GM18907 (cell line): ENCODE measurements at regions not wholly inside any gene's neighbourhood (a gene's known extent, or its start where the extent isn't known, plus 50 kb on each side); places are given as distances from the start of the nearest gene placed in this dataset.

Source experiments
- ATAC-seq: cut with Tn5 transposase; IDR thresholded peaks from one replicate; pipeline ENCODE4 v1.9.1; 2021; ENCODE audit warnings: mild to moderate bottlenecking, moderate library complexity; ENCODE audit not compliant: unreplicated experiment

DNA sequence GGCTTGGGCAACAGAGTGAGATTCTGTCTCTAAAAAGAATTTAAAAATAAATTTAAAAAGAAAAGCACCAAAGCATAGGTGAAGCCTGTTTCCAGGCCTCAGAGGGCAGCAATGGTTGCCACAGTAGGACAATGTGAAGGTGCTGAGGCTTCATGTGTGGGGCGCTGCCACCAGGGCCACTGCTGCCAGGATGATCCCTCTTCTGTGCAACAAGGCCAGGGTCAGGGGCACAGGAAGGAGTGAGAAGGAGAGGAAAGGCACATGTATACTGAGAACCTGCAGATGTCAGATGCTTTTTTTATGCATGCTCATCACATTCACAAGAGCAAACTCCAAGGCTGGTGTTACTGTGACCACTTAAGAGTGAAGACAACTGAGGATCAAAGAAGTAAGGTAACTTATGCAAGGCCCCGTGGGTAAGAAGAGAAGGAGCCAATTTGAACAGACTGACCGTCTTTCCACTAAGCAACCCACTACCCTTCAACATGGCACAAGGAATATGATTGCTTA, 79.7 kb upstream of the ACKR3 start:
- no peak for ATAC-seq

GRCh38 chr2:236496340-236496739, 73.3 kb upstream of the ACKR3 start:
- no peak for ATAC-seq

- ATAC-seq, result no peak
Measured at GRCh38 chr2:236498369-236498768, 71.3 kb upstream of the ACKR3 start.

GRCh38 chr2:236499691-236500578, 69.7 kb upstream of the ACKR3 start:
- no peak for ATAC-seq

- no peak for ATAC-seq
Measured at GRCh38 chr2:236501026-236501425, 68.6 kb upstream of the ACKR3 start.

DNA sequence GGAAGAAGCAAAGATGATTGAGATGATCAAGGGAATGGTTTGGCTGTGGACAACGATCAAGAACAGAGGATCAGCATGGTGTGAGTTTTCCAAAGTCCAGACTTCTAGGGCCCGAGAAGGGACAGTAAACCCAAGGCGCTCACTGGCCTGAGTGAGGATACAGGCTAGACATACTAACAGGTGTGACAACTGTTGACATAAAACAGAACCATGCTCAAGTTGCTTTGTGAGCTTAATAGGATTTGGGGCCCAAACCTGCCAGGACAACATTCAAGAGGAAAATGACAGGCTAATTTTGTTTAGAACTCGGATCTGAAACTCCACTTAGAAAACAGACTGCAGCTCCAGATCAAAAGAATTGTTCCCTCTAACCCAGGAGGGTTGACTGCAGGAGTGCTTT, 68.1 kb upstream of the ACKR3 start:
- no peak for ATAC-seq

GRCh38 chr2:236503100-236503499, 66.5 kb upstream of the ACKR3 start:
- no peak for ATAC-seq

- no peak for ATAC-seq
Measured at GRCh38 chr2:236503583-236503982, 66.0 kb upstream of the ACKR3 start.

- no peak for ATAC-seq
Measured at GRCh38 chr2:236505041-236505440, 64.6 kb upstream of the ACKR3 start.

GRCh38 chr2:236505648-236506047, 64.0 kb upstream of the ACKR3 start:
- no peak for ATAC-seq

- no peak for ATAC-seq
Measured at GRCh38 chr2:236507393-236508085, 62.1 kb upstream of the ACKR3 start.

DNA sequence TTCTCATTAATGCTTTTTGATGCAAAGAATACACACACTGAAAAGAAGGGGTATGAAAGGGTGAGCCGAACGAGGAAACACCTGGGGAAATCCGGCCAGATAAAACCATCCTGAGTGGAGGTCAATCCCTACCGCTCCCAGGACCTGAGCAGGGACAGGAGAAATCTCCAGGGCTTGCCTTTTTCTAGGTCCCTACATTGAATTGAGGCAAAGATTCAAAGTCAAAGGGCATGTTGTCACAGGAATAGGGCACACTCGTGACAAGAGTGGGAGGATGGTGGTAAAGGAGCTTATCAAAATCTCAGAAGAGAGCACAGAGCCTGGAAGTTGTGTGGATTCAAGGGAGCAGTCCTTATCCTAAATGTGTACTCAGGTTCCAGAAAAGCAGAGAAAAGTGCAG, 61.2 kb upstream of the ACKR3 start:
- ATAC-seq, result no peak

GRCh38 chr2:236510034-236510433, 59.6 kb upstream of the ACKR3 start:
- ATAC-seq, result no peak

DNA sequence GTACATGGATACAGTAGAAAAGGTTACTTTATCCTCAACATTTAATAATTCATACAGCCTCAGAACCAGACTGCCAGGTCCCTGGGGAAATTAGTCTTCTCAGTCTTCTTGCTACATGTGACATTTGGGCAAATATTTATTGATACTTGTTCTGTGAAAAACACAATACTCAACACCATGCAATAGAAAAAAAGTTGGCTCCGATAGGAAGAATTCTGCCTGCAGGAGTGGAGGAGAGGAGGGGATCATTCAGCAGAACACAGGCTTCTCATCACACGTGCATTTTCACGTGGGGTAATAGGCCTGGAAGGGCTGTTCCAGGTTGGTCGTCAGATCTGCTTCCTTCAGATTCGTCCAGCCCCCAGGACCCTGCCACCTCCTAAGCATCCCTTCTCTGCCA, 58.4 kb upstream of the ACKR3 start:
- no peak for ATAC-seq

DNA sequence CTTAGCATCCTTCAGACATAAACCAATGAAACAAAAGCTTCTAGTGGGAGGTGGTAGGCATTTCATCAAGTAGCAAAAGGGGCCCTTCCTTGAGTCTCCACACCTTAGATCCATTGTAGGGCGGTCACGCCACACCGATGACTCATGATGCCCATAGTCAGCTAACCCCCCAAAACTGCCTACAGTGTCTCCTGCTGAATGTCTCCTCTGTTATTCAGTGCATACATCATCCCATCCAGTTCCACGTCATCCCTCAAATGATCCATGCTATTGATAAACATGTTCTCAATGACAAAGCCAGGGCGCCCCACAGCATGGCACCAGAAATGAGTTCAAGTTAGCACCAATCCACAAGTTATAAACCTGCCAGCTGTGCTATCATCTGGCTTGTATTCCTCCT, 57.4 kb upstream of the ACKR3 start:
- no peak for ATAC-seq

DNA sequence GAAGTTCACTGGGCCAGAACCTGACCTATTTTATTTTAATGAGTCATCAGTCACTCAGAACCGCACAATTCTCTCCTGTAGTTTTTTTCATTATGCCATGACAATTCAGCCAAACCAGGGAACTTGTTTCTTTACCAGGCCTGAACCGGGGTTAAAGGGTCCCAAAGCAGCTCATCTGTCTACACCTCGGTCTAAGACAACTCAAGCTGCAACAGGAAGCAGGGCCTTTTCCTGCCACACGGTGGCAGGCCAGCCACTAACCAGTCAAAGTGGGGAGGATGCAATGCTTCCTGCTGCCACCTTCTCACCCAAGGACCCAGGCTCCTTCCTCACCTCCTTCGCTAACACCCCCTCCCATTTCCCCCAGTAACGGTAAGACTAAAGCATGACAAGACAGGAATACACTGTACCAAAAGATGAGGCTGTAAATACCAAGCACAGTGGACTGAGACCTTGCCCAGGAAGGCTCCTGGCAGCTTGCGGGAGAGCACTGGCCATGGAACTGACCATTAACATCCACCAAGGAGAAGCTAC, 56.7 kb upstream of the ACKR3 start:
- ATAC-seq, result peak; percentile 84

GRCh38 chr2:236513956-236514355, 55.7 kb upstream of the ACKR3 start:
- ATAC-seq, result no peak

DNA sequence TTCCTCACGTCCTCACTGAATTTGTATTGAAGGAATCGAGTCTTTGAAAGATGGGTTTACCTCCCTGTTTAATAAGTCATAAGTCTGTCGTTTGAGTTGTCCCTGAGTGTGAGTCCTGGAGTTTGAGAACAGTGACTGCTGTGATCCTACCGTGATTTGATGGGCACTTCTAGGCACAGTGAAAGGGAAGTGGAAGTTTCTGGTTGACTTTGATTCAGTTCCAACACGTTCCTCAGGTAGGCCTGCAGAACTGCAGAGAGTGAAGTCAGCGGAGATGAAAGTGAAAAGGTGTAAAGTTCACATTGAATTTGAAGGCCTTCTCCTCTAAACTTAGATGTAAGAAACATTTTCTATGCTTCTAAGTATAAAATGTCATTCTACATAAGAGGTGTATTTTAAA, 52.9 kb upstream of the ACKR3 start:
- ATAC-seq, result no peak

DNA sequence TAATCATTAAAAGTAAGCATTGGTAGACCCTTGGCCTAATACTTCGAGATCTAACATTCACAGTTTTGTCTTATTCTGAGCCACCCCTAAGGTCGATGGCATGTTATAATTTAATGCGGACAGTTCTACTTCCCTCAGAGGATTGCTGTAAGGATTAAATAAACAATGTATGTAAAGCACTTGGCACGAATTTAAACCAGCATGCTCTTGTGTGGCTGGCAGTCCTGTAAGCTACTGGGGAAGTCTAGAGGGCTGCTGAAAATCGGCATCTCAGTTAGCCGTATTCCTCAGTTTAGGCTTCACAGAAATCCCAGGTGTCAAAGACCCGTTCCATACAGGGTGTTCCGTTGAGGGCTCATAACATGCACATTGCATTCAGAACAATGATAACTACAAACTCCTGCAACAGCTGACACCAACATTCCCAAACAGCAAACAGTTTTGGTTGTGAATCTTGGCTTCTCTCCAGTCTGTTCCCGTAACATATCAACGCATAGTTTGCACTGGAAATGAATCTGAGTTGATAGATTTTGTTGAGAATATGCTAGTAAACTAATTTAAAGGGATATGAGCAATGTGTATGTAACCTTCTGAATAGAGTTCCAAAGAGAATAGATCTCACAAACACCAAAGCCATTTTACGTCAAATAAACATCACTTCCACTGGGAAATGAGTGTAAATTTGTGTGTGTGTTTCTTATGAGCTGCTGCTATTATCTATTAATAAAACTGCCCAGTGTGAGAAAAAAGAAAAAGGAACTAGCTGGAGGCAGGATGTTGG, 52.2 kb upstream of the ACKR3 start:
- ATAC-seq, result no peak
